NCI-H2081 (cell line): ENCODE measurements at regions not wholly inside any gene's neighbourhood (a gene's known extent, or its start where the extent isn't known, plus 50 kb on each side); places are given as distances from the start of the nearest gene placed in this dataset.
"Not testable (repeated sequence)": the region's sequence is repeated elsewhere in the genome, so short reads cannot be mapped to it uniquely, and the experiment has no call there.

ENCODE experiments used
- DNase-seq, 2 experiments: peaks; one replicate each; lab custom pipeline; 2025; lab: John Stamatoyannopoulos, UW

GRCh38 chr7:149995369-149996026 is 121.7 kb downstream of the ATP6V0E2 start:
- DNase-seq = not testable (repeated sequence)

- DNase-seq = not testable (repeated sequence)
These were observed 127.2 kb downstream of the ATP6V0E2 start for GRCh38 chr7:150000780-150001599.

GRCh38 chr7:150003304-150003810 is 129.6 kb downstream of the ATP6V0E2 start:
- DNase-seq = no peak

GRCh38 chr7:150003973-150004372 is 130.2 kb downstream of the ATP6V0E2 start:
- DNase-seq = not testable (repeated sequence)

GRCh38 chr7:150004843-150005242 is 131.1 kb downstream of the ATP6V0E2 start:
- DNase-seq = not testable (repeated sequence)

- not testable (repeated sequence) for DNase-seq
These were observed 136.0 kb downstream of the ATP6V0E2 start for GRCh38 chr7:150009620-150010303.

GRCh38 chr7:150016651-150017189 is 143.0 kb downstream of the ATP6V0E2 start:
- not testable (repeated sequence) for DNase-seq

- DNase-seq = not testable (repeated sequence)
These were observed 146.4 kb downstream of the ATP6V0E2 start for GRCh38 chr7:150020210-150020609.

GRCh38 chr7:150024550-150025490 is 151.1 kb downstream of the ATP6V0E2 start:
- DNase-seq = peak in 1 of 2 experiments; percentile 18

- DNase-seq = not testable (repeated sequence)
These were observed 152.0 kb downstream of the ATP6V0E2 start for GRCh38 chr7:150025802-150026201.

- DNase-seq = not testable (repeated sequence)
These were observed 154.7 kb downstream of the ATP6V0E2 start for GRCh38 chr7:150028344-150029012.

GRCh38 chr7:150029013-150029389 is 155.2 kb downstream of the ATP6V0E2 start:
- not testable (repeated sequence) for DNase-seq

- DNase-seq = not testable (repeated sequence)
These were observed 158.0 kb downstream of the ATP6V0E2 start for GRCh38 chr7:150031733-150032132.

- DNase-seq = not testable (repeated sequence)
These were observed 159.9 kb downstream of the ATP6V0E2 start for GRCh38 chr7:150033711-150034110.

- not testable (repeated sequence) for DNase-seq
These were observed 162.0 kb downstream of the ATP6V0E2 start for GRCh38 chr7:150035769-150036168.

- not testable (repeated sequence) for DNase-seq
These were observed 165.3 kb downstream of the ATP6V0E2 start for GRCh38 chr7:150039061-150039460.

GRCh38 chr7:150042281-150042680 is 168.5 kb downstream of the ATP6V0E2 start:
- not testable (repeated sequence) for DNase-seq

GRCh38 chr7:150044771-150045170 is 171.0 kb downstream of the ATP6V0E2 start:
- DNase-seq = not testable (repeated sequence)

- not testable (repeated sequence) for DNase-seq
These were observed 171.8 kb downstream of the ATP6V0E2 start for GRCh38 chr7:150045596-150045995.
